ENCODE measurements at regions not wholly inside any gene's neighbourhood (a gene's known extent, or its start where the extent isn't known, plus 50 kb on each side); places are given as distances from the start of the nearest gene placed in this dataset.

DNA sequence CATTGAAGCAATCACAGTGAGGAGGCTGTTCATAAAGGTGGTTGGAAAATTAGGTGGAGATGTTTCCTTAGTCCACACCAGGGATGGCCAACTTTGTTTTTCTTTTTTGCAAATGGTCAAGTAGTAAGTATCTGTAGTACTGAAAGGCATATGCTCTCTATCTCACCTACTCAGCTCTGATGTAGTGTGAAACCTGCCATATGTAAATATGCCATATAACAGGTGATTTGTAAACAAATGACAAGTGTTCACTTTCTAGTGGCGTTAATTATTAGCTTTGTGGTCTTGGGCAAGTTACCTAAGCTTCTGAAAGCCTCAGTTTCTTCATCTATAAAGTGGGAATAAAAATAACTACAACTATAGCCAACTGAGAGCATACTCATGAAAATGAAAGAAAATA is 421.4 kb upstream of the LCORL start:
- TF ChIP-seq, protein P1, sequence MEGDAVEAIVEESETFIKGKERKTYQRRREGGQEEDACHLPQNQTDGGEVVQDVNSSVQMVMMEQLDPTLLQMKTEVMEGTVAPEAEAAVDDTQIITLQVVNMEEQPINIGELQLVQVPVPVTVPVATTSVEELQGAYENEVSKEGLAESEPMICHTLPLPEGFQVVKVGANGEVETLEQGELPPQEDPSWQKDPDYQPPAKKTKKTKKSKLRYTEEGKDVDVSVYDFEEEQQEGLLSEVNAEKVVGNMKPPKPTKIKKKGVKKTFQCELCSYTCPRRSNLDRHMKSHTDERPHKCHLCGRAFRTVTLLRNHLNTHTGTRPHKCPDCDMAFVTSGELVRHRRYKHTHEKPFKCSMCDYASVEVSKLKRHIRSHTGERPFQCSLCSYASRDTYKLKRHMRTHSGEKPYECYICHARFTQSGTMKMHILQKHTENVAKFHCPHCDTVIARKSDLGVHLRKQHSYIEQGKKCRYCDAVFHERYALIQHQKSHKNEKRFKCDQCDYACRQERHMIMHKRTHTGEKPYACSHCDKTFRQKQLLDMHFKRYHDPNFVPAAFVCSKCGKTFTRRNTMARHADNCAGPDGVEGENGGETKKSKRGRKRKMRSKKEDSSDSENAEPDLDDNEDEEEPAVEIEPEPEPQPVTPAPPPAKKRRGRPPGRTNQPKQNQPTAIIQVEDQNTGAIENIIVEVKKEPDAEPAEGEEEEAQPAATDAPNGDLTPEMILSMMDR (IDR thresholded peaks at IDR 0.05; ENCODE audit: low read depth, low read length, poor library complexity, severe bottlenecking): no peak
- TF ChIP-seq EZH2phosphoT487 (IDR thresholded peaks at IDR 0.05; ENCODE audit: borderline replicate concordance, low read length): no peak

All from DOHH2 (cell line).